Thyroid gland (tissue), 4 donors: ENCODE measurements at regions not wholly inside any gene's neighbourhood (a gene's known extent, or its start where the extent isn't known, plus 50 kb on each side); places are given as distances from the start of the nearest gene placed in this dataset.

Experiments
- DNase-seq, 2 donors: peaks; one replicate each; pipeline ENCODE4 v3.0.0-alpha.2; 2019
- H3K27ac ChIP-seq, 3 donors: fragments of 200-600 bp; sonication (generic); 1 replicate in 2 of 3; 2 replicates in 1 of 3; pipeline ENCODE4 v1.5.1; 2016 to 2019; ENCODE audit warnings: mild to moderate bottlenecking in 1 of 3, moderate library complexity in 1 of 3
- H3K27me3 ChIP-seq: fragments of 200-600 bp; sonication (generic); one replicate; pipeline ENCODE4 v1.5.1; 2019
- H3K36me3 ChIP-seq, 2 donors: fragments of 200-600 bp; sonication (generic); one replicate each; pipeline ENCODE4 v1.5.1; 2016 to 2019
- H3K4me1 ChIP-seq, 2 donors: fragments of 200-600 bp; sonication (generic); one replicate each; pipeline ENCODE4 v1.5.1; 2017 to 2019
- H3K4me3 ChIP-seq, 3 donors: fragments of 200-600 bp; sonication (generic); replicated peaks in 1 of 3; 1 replicate in 2 of 3; 2 replicates in 1 of 3; pipeline ENCODE4 v1.5.1; 2016; ENCODE audit warnings: mild to moderate bottlenecking in 1 of 3
- H3K9me3 ChIP-seq: fragments of 200-600 bp; sonication (generic); one replicate; pipeline ENCODE4 v1.5.1; 2017
- CTCF ChIP-seq, 6 experiments: fragments of 200-600 bp in 3 of 6; fragments of 450-650 bp in 3 of 6; sonication (generic) in 3 of 6; IDR thresholded peaks; one replicate each; pipeline ENCODE4 v1.5.1; 2016 to 2019; ENCODE audit warnings: antibody characterized with exemption in 6 of 6, mild to moderate bottlenecking in 2 of 6, inconsistent platforms in 1 of 6, moderate library complexity in 1 of 6
- POLR2A ChIP-seq, 2 donors: fragments of 450-650 bp; IDR thresholded peaks; one replicate each; pipeline ENCODE4 v1.6.1; 2017; ENCODE audit warnings: antibody characterized with exemption in 2 of 2, mild to moderate bottlenecking in 2 of 2, moderate library complexity in 1 of 2
- WGBS, 2 donors: methylation state at CpG; one replicate each; pipeline ENCODE4 v1.1.5; 2017; 5-methylcytosine and 5-hydroxymethylcytosine counted together
- intact Hi-C: fragments of 100-400 bp; cut with DNase I; formaldehyde crosslinking; loops from one replicate; pipeline ENCODE4 v1.15.1; 2023

DNA sequence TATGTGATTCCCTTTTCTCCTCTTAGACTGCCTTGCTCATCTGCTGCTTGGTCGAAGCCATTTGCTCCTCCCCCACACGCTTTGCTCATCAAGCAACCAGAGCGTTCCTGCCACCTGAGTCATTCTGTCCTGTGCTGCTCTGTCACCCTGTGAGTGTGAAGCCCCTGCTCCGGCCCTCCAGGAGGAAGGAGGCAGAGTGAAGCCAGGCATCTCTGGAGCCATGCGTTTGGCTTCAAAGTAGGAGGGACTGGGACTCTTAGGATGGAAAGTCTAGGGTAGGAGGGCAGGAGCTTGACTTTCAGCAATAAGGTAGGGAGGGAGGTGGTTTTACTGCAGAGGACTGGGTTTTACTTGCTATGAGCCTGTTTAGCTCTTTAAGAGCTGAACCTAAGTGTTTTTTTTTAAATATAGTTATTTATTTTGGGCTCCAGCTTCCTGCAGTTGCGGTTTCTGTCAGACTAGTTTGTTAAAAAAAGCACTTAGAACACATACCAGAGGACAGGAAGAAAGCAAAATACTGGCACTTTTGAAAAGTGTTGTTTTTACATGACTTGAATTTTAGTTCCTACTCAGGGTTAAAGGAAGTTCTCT is 63.6 kb downstream of the SPINK2 start:
- 2 to 3% methylated on average over 6 of the region's 6 CpGs for WGBS, 2 donors
- Histone ChIP-seq H3K36me3 (no peaks in the 10 kb centered on the region), H3K27me3 (no peaks in the 10 kb centered on the region), H3K9me3 (no peaks in the 10 kb centered on the region), H3K27ac (peak overlapping the region; percentile 88 to 95 (median 94)), H3K4me1 (peaks cover 22 to 29% of the 10 kb centered on the region in 2 donors), H3K4me3 (no peak overlapping the region)
- intact Hi-C loops, result no loop called here
- TF ChIP-seq POLR2A (IDR thresholded peaks at IDR 0.05) (peak in 1 of 2 donors; percentile 62), CTCF (IDR thresholded peaks at IDR 0.05) (no peak)
- peak; percentile 92 to 93 for DNase-seq

DNA sequence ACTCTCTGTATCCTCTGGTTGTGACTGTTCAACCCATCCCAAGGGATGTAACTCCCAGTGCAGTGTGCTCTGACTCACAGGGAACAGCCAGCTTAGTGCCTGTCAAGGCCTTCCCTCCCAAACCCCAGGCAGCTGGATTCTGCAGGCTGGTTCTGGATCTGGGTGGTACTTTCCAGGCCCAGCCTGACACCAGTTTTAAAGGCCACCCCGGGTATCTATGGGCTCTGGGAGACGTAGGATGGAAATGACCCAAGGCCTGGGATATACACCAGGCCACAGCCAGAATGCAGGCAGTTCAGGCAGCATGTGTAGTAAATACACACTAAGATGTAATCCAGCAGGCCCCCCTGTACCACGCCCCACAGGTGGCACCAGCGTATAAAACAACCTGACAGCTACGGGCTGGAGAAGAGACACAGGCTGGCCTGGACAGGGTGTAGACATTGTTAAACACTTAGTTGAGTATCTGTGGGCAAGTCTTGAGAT is 64.2 kb downstream of the SPINK2 start:
- H3K36me3 ChIP-seq, result no peaks in the 10 kb centered on the region
- intact Hi-C loops, result no loop called here
- no peak overlapping the region for H3K4me3 ChIP-seq
- WGBS, 2 donors, result 77 to 93% methylated on average over 3 to 5 of the region's 5 CpGs
- H3K27me3 ChIP-seq, result no peaks in the 10 kb centered on the region
- peak overlapping the region; percentile 88 to 95 (median 94) for H3K27ac ChIP-seq
- DNase-seq, result peak; percentile 14 to 40
- peaks cover 22 to 28% of the 10 kb centered on the region in 2 donors for H3K4me1 ChIP-seq
- H3K9me3 ChIP-seq, result no peaks in the 10 kb centered on the region
- TF ChIP-seq CTCF (IDR thresholded peaks at IDR 0.05) (no peak), POLR2A (IDR thresholded peaks at IDR 0.05) (no peak)

DNA sequence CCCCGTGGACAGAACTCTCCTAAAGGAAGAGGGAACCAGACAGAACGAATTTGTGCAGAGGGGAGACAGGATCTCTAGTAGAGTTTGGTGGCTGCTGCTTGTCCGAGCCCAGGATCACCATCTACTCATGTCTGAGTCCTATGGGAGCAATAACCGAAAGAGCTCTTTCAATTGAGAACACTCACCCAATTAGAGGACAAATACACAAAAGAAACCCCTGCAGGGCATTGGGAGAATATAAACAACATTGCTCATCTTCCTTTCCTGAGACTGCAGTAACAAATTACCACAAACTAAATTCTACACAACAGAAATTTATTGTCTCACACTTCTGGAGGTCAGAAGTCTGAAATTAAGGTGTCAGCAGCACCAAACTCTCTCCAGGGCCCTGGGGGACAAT is 65.6 kb downstream of the SPINK2 start:
- TF ChIP-seq POLR2A (IDR thresholded peaks at IDR 0.05), result no peak
- TF ChIP-seq CTCF (IDR thresholded peaks at IDR 0.05), result no peak
- no peak for DNase-seq
- no peak overlapping the region for H3K4me3 ChIP-seq
- peaks cover 22 to 25% of the 10 kb centered on the region in 2 donors for H3K4me1 ChIP-seq
- H3K36me3 ChIP-seq, result no peaks in the 10 kb centered on the region
- no peak overlapping the region for H3K27ac ChIP-seq
- H3K9me3 ChIP-seq, result no peaks in the 10 kb centered on the region
- WGBS, 2 donors, result 72 to 86% methylated on average over 4 of the region's 4 CpGs
- intact Hi-C loops, result no loop called here
- no peaks in the 10 kb centered on the region for H3K27me3 ChIP-seq

GRCh38 chr4:56752985-56753384 is 68.5 kb downstream of the SPINK2 start:
- TF ChIP-seq CTCF (IDR thresholded peaks at IDR 0.05), result no peak
- TF ChIP-seq POLR2A (IDR thresholded peaks at IDR 0.05), result no peak
- intact Hi-C loops, result no loop called here
- H3K27me3 ChIP-seq, result no peaks in the 10 kb centered on the region
- H3K36me3 ChIP-seq, result no peaks in the 10 kb centered on the region
- DNase-seq, result peak; percentile 67 to 76
- 23 to 42% methylated on average over 2 of the region's 2 CpGs for WGBS, 2 donors
- H3K4me3 ChIP-seq, result no peak overlapping the region
- H3K4me1 ChIP-seq, result peaks cover 12 to 14% of the 10 kb centered on the region in 2 donors
- H3K27ac ChIP-seq, result no peak overlapping the region
- H3K9me3 ChIP-seq, result no peaks in the 10 kb centered on the region

DNA sequence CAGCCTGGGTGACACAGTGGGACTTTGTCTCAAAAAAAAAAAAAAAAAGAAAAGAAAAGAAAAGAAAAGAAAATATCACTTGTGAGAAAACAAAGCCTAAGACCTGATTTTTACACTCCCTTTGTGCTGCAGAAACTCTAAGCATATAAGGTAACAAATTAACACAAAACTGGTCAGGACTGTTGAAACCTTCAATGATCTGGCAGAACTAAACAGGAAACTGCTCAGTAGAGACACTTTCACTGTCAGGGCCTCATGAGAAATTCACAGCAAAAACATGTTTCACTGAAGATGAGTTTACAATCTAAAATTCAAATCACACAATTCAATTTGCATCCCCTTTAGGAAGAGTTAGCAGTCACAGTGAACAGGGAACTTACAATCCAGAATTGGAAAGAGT is 69.1 kb upstream of the HOPX start:
- no peaks in the 10 kb centered on the region for H3K36me3 ChIP-seq
- H3K4me1 ChIP-seq, result peaks cover 0 to 6% of the 10 kb centered on the region in 2 donors
- TF ChIP-seq POLR2A (IDR thresholded peaks at IDR 0.05) (no peak), CTCF (IDR thresholded peaks at IDR 0.05) (no peak)
- H3K27me3 ChIP-seq, result no peaks in the 10 kb centered on the region
- intact Hi-C loops, result no loop called here
- no peaks in the 10 kb centered on the region for H3K9me3 ChIP-seq
- H3K27ac ChIP-seq, result no peak overlapping the region
- H3K4me3 ChIP-seq, result no peak overlapping the region
- no peak for DNase-seq
